GM20000 (cell line): ENCODE measurements at regions not wholly inside any gene's neighbourhood (a gene's known extent, or its start where the extent isn't known, plus 50 kb on each side); places are given as distances from the start of the nearest gene placed in this dataset.

Source experiments
- DNase-seq: peaks from one replicate; pipeline ENCODE4 v3.0.0; 2012; ENCODE audit warnings: low spot score
- CTCF ChIP-seq: IDR thresholded peaks from 2 replicates; pipeline ENCODE4 v1.5.1; 2012; ENCODE audit warnings: mild to moderate bottlenecking, control low read depth; ENCODE audit errors: extremely low read depth, missing control alignments

GRCh38 chr5:159702301-159702700 lies 214.0 kb upstream of the ADRA1B start:
- no peak for DNase-seq
- no peak for TF ChIP-seq CTCF

GRCh38 chr5:159702826-159703225 lies 213.5 kb upstream of the ADRA1B start:
- no peak for TF ChIP-seq CTCF
- no peak for DNase-seq

GRCh38 chr5:159704160-159704559 lies 212.1 kb upstream of the ADRA1B start:
- TF ChIP-seq CTCF, result no peak
- DNase-seq, result no peak

- no peak for DNase-seq
- no peak for TF ChIP-seq CTCF
Measured at GRCh38 chr5:159705948-159706347, 210.3 kb upstream of the ADRA1B start.

- no peak for TF ChIP-seq CTCF
- DNase-seq, result no peak
Measured at GRCh38 chr5:159708090-159708489, 208.2 kb upstream of the ADRA1B start.

GRCh38 chr5:159712672-159713071 lies 203.6 kb upstream of the ADRA1B start:
- TF ChIP-seq CTCF, result no peak
- no peak for DNase-seq

- no peak for TF ChIP-seq CTCF
Measured at GRCh38 chr5:159713254-159713653, 203.0 kb upstream of the ADRA1B start.

More at GRCh38 chr5:159713254-159713653, 203.0 kb upstream of the ADRA1B start:
- no peak for DNase-seq
